ENCODE measurements at regions not wholly inside any gene's neighbourhood (a gene's known extent, or its start where the extent isn't known, plus 50 kb on each side); places are given as distances from the start of the nearest gene placed in this dataset.

GRCh38 chr22:48758881-48759875 is 1068.5 kb downstream of the BRD1 start:
- no peak for ATAC-seq
- no peaks in the 10 kb centered on the region for H3K9me3 ChIP-seq (ENCODE audit: control insufficient read depth, insufficient read depth, low read depth, low read length)
- no TSS peak for BruUV-seq (replicated peaks)
- no peak overlapping the region for H3K27ac ChIP-seq (ENCODE audit: low read length)
- H3K4me3 ChIP-seq (ENCODE audit: low read depth in 2 of 2, low read length in 2 of 2): no peak overlapping the region
- no peak for DNase-seq (ENCODE audit: low read depth, low spot score)
- intact Hi-C loops (cut with micrococcal nuclease; ENCODE audit: unreplicated experiment): no loop called here
- ChIA-PET CTCF (no interaction called here), POLR2A (no interaction called here)
- TF ChIP-seq SIN3A (IDR thresholded peaks at IDR 0.05; ENCODE audit: borderline replicate concordance, insufficient read depth, low read depth, low read length) (no peak), TCF7L2 (IDR thresholded peaks at IDR 0.05; ENCODE audit: low read depth, low read length) (no peak), POLR2AphosphoS5 (IDR thresholded peaks at IDR 0.05; ENCODE audit: low read depth, low read length) (no peak)
- TF ChIP-seq, protein P1, sequence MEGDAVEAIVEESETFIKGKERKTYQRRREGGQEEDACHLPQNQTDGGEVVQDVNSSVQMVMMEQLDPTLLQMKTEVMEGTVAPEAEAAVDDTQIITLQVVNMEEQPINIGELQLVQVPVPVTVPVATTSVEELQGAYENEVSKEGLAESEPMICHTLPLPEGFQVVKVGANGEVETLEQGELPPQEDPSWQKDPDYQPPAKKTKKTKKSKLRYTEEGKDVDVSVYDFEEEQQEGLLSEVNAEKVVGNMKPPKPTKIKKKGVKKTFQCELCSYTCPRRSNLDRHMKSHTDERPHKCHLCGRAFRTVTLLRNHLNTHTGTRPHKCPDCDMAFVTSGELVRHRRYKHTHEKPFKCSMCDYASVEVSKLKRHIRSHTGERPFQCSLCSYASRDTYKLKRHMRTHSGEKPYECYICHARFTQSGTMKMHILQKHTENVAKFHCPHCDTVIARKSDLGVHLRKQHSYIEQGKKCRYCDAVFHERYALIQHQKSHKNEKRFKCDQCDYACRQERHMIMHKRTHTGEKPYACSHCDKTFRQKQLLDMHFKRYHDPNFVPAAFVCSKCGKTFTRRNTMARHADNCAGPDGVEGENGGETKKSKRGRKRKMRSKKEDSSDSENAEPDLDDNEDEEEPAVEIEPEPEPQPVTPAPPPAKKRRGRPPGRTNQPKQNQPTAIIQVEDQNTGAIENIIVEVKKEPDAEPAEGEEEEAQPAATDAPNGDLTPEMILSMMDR (IDR thresholded peaks at IDR 0.05): no peak
- TF ChIP-seq, protein P2, sequence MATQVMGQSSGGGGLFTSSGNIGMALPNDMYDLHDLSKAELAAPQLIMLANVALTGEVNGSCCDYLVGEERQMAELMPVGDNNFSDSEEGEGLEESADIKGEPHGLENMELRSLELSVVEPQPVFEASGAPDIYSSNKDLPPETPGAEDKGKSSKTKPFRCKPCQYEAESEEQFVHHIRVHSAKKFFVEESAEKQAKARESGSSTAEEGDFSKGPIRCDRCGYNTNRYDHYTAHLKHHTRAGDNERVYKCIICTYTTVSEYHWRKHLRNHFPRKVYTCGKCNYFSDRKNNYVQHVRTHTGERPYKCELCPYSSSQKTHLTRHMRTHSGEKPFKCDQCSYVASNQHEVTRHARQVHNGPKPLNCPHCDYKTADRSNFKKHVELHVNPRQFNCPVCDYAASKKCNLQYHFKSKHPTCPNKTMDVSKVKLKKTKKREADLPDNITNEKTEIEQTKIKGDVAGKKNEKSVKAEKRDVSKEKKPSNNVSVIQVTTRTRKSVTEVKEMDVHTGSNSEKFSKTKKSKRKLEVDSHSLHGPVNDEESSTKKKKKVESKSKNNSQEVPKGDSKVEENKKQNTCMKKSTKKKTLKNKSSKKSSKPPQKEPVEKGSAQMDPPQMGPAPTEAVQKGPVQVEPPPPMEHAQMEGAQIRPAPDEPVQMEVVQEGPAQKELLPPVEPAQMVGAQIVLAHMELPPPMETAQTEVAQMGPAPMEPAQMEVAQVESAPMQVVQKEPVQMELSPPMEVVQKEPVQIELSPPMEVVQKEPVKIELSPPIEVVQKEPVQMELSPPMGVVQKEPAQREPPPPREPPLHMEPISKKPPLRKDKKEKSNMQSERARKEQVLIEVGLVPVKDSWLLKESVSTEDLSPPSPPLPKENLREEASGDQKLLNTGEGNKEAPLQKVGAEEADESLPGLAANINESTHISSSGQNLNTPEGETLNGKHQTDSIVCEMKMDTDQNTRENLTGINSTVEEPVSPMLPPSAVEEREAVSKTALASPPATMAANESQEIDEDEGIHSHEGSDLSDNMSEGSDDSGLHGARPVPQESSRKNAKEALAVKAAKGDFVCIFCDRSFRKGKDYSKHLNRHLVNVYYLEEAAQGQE (IDR thresholded peaks at IDR 0.05; ENCODE audit: insufficient read depth in 1 of 2, low read depth in 2 of 2, low read length in 1 of 2): no peak
- no peaks in the 10 kb centered on the region for H3K36me3 ChIP-seq (ENCODE audit: control insufficient read depth, insufficient read depth, low read length)
- no peaks in the 10 kb centered on the region for H3K27me3 ChIP-seq (ENCODE audit: control insufficient read depth, insufficient read depth, low read length)
- no peaks in the 10 kb centered on the region for H3K4me1 ChIP-seq (ENCODE audit: control insufficient read depth, insufficient read depth, low read length)
- in situ Hi-C loops (cut with HindIII; ENCODE audit: low pct_unique_long_range_greater_than_20kb, low sequenced_read_pairs): no loop called here

DNA sequence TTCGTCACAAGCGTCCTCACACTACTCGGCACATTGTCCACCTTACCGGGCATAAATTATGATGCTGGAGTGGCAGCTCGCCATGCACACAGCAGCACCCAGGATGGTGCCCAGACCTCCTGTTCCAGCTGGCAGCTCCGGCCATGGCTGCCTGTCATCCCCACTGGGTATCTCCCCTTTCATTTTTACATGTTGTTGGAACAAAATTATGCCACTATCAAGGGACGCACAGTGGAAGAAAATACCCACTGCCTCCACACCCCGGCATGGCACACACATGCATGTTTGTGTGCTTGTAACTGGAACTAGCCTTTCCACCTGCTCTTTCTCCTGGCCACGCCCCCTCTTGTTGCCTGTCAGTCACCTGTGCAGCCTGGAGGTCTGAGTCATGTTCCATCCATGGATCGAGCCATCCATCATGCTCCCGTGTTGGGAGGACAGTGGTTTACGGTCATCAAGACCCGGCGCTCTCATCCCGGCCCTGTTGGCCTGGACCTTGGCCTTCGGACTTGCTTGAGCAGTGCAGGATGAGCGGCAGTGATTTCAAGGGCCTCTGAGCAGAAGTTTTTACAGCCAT is 1069.6 kb downstream of the BRD1 start:
- in situ Hi-C loops (cut with HindIII; ENCODE audit: low pct_unique_long_range_greater_than_20kb, low sequenced_read_pairs): no loop called here
- H3K27me3 ChIP-seq (ENCODE audit: control insufficient read depth, insufficient read depth, low read length): no peaks in the 10 kb centered on the region
- CTCF ChIA-PET: no interaction called here

More for the DNA sequence above, 1069.6 kb downstream of the BRD1 start:
- no TSS peak for BruUV-seq (replicated peaks)
- Histone ChIP-seq H3K4me1 (ENCODE audit: control insufficient read depth, insufficient read depth, low read length) (no peaks in the 10 kb centered on the region), H3K4me3 (ENCODE audit: low read depth in 2 of 2, low read length in 2 of 2) (no peak overlapping the region), H3K27ac (ENCODE audit: low read length) (no peak overlapping the region), H3K36me3 (ENCODE audit: control insufficient read depth, insufficient read depth, low read length) (no peaks in the 10 kb centered on the region), H3K9me3 (ENCODE audit: control insufficient read depth, insufficient read depth, low read depth, low read length) (no peaks in the 10 kb centered on the region)
- intact Hi-C loops (cut with micrococcal nuclease; ENCODE audit: unreplicated experiment): no loop called here
- ATAC-seq (no peak), DNase-seq (ENCODE audit: low read depth, low spot score) (no peak)
- POLR2A ChIA-PET: no interaction called here
- TF ChIP-seq, protein P1 (IDR thresholded peaks at IDR 0.05): no peak
- TF ChIP-seq, protein P2 (IDR thresholded peaks at IDR 0.05; ENCODE audit: insufficient read depth in 1 of 2, low read depth in 2 of 2, low read length in 1 of 2): no peak
- no peak for TF ChIP-seq POLR2AphosphoS5 (IDR thresholded peaks at IDR 0.05; ENCODE audit: low read depth, low read length)
- no peak for TF ChIP-seq TCF7L2 (IDR thresholded peaks at IDR 0.05; ENCODE audit: low read depth, low read length)
- no peak for TF ChIP-seq SIN3A (IDR thresholded peaks at IDR 0.05; ENCODE audit: borderline replicate concordance, insufficient read depth, low read depth, low read length)

Data from Panc1 (cell line).